ENCODE measurements at regions not wholly inside any gene's neighbourhood (a gene's known extent, or its start where the extent isn't known, plus 50 kb on each side); places are given as distances from the start of the nearest gene placed in this dataset.

GRCh38 chr1:56442290-56442877 is 137.0 kb downstream of the PLPP3 start:
- TF ChIP-seq POLR2AphosphoS5 (IDR thresholded peaks at IDR 0.05) (no peak), CTCF (IDR thresholded peaks at IDR 0.05) (no peak), POLR2A (IDR thresholded peaks at IDR 0.05; ENCODE audit: low read depth) (no peak)
